ENCODE measurements at regions not wholly inside any gene's neighbourhood (a gene's known extent, or its start where the extent isn't known, plus 50 kb on each side); places are given as distances from the start of the nearest gene placed in this dataset.
"Not testable (repeated sequence)": the region's sequence is repeated elsewhere in the genome, so short reads cannot be mapped to it uniquely, and the experiment has no call there.

DNA sequence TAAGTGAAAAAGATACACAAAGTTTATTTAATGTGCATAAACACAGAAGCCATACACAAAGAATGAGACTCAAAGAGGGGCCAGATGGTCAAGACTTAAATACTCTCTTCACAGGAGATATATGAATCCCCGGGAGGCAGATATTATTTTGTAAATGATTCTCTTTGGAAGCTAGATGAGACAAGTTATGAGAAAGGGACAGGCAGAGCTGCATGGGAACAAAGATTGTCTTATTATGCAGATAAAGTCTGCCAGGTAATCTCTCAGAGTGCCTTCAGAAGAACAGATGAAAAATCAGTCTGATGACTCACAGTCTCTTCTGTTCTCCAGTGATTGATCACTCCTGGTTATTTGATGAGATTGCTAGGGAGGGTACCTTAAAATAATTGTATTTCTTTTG lies 89.0 kb downstream of the NAF1 start:
- no peak for DNase-seq (ENCODE audit: low read depth)

GRCh38 chr4:163072222-163072621 lies 94.5 kb downstream of the NAF1 start:
- DNase-seq (ENCODE audit: low read depth), result peak; percentile 29

DNA sequence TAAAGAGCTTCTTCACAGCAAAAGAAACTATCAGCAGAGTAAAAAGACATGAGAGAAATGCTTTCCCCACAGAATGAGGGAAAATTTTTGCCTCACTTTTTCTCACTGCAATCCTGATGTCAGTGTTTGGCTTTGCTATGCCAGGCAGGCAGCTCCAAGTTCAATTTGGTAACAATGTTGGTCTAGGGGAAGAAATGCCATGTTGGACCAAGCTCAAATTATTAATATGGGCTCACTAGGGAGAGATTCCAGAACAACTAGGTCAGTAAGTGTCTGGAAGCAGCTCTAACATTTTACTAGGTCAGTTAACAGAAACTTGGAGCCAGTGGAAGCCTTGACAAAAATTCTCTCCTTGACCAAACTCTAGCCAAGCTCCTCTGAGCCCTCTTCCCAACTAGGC lies 95.4 kb downstream of the NAF1 start:
- no peak for DNase-seq (ENCODE audit: low read depth)

- peak; percentile 41 for DNase-seq (ENCODE audit: low read depth)
Measured at GRCh38 chr4:163070023-163070422, 96.7 kb downstream of the NAF1 start.

- DNase-seq (ENCODE audit: low read depth), result peak; percentile 89
Measured at GRCh38 chr4:163063891-163064290, 102.8 kb downstream of the NAF1 start.

DNA sequence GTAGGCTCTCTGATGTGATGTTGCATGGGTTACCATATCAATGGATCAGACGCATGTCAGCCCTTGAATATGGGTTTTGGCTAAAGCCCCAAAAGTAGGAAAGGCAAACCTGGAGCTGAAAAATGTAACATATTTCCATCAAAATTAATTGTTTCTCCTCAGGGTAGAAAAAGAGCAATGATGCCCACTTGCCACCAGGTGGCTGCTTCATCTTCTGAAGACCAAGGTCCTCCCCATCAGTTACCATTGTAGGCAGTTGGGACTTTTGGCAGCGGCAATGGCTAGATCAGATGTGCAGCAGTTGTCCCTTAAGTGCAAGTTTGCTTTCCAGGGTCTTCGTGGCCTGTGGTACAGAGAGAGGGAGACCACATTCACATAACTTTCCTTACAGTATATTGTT lies 118.2 kb downstream of the NAF1 start:
- peak; percentile 21 for DNase-seq (ENCODE audit: low read depth)

DNA sequence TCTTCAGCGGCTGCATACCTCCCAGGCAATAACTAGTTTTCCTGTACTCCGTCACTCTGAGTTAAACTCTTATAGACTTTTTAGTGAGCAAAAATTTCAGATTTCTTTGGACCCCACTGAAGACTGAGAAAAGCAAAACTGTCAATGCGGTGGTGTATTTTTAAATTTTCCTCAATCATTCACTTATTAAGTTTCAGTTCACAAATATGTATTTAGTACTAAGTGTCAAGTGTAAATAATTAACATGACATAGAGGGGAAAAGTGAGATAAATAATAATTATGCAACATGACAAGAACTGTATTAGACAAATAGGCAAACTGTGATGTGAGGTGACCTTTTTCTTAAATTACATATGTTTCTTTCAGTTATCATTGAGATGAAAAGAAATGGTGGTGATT lies 124.4 kb downstream of the NAF1 start:
- DNase-seq (ENCODE audit: low read depth), result no peak

DNA sequence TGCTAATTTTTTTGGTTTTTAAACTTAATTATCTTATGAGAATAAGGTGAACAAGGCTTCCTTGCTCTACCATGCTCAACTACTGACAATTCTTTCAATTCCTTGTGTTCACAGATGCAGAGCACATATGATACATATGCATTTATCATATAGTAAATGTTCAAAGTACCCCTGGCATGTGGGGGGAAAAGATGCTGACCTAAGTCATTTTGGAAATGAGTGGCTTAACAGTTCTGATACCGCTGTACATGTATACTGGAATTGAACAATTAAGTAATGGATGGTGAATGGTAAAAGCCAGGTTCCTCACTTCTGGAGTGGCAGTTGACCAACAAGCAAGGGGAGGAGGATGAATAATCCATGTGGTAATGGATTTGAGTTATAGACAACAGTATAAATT lies 149.6 kb downstream of the NAF1 start:
- no peak for DNase-seq (ENCODE audit: low read depth)

- no peak for DNase-seq (ENCODE audit: low read depth)
Measured at GRCh38 chr4:163012816-163013215, 153.9 kb downstream of the NAF1 start.

- no peak for DNase-seq (ENCODE audit: low read depth)
Measured at GRCh38 chr4:163003979-163004378, 162.7 kb downstream of the NAF1 start.

- no peak for DNase-seq (ENCODE audit: low read depth)
Measured at GRCh38 chr4:162988530-162988929, 178.2 kb downstream of the NAF1 start.

- DNase-seq (ENCODE audit: low read depth), result no peak
Measured at GRCh38 chr4:162985131-162985530, 181.6 kb downstream of the NAF1 start.

DNA sequence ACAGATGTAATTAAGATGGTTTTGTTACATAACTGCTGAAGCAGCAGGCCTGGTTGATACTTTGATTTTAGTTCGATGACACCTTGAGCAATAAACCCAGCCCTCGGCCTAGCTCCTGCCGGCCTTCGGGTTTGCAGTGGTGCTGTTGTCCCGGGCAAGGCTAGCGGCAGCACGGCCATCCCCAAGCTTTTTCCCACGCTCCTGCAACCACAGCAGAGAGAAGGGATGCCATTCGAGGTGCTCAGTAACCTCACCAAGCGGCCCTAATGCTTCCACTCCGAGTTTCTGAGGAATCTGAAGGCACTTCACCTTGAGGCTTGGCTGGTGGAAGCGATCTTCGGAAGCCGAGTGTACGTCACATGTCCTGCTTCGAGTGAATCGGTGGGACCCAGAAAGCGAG lies 182.1 kb downstream of the NAF1 start:
- no peak for DNase-seq (ENCODE audit: low read depth)

GRCh38 chr4:162981823-162982222 lies 184.9 kb downstream of the NAF1 start:
- DNase-seq (ENCODE audit: low read depth), result no peak

- no peak for DNase-seq (ENCODE audit: low read depth)
Measured at GRCh38 chr4:162978398-162978797, 188.3 kb downstream of the NAF1 start.

- no peak for DNase-seq (ENCODE audit: low read depth)
Measured at GRCh38 chr4:162977788-162978187, 188.9 kb downstream of the NAF1 start.

GRCh38 chr4:162972661-162973330 lies 193.9 kb downstream of the NAF1 start:
- no peak for DNase-seq (ENCODE audit: low read depth)

- no peak for DNase-seq (ENCODE audit: low read depth)
Measured at GRCh38 chr4:162969194-162969593, 197.5 kb downstream of the NAF1 start.

GRCh38 chr4:162965978-162966377 lies 200.7 kb downstream of the NAF1 start:
- not testable (repeated sequence) for DNase-seq (ENCODE audit: low read depth)

GRCh38 chr4:162959046-162959445 lies 207.6 kb downstream of the NAF1 start:
- peak; percentile 46 for DNase-seq (ENCODE audit: low read depth)

- DNase-seq (ENCODE audit: low read depth), result no peak
Measured at GRCh38 chr4:162957521-162958143, 209.1 kb downstream of the NAF1 start.

DNA sequence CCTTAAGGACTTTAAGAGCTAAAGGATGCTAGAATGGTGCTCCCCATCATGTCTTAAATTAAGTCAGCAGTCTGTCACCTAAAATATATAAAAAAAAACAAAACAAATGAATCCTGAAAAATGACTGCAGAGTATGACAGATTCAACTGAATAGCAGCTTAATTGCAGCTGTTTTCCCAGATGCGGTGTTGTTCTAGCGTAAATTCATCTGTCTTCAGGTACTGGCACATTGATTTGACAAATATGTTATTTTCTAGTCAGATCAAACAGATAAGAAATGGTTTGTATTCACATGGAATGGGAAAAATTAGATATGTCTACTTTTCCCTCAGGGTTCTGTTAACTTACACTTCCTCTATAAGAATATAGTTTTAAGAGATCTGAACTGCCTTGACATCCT lies 211.7 kb downstream of the NAF1 start:
- DNase-seq (ENCODE audit: low read depth), result no peak

GRCh38 chr4:162952232-162952631 lies 214.5 kb downstream of the NAF1 start:
- DNase-seq (ENCODE audit: low read depth), result peak; percentile 67

Data from HT1080 (cell line).